NB4 (cell line): ENCODE measurements at regions not wholly inside any gene's neighbourhood (a gene's known extent, or its start where the extent isn't known, plus 50 kb on each side); places are given as distances from the start of the nearest gene placed in this dataset.
"Not testable (repeated sequence)": the region's sequence is repeated elsewhere in the genome, so short reads cannot be mapped to it uniquely, and the experiment has no call there.

Experiments used
- DNase-seq: peaks from one replicate; pipeline ENCODE4 v3.0.0; 2010; ENCODE audit warnings: low read depth
- H3K4me3 ChIP-seq: one replicate; pipeline ENCODE4 v1.5.1; 2011; ENCODE audit warnings: mild to moderate bottlenecking, low read depth, low read length, moderate library complexity
- CTCF ChIP-seq: IDR thresholded peaks from one replicate; pipeline ENCODE4 v1.5.1; 2012; ENCODE audit warnings: low read depth, low read length
- MAX ChIP-seq: IDR thresholded peaks from 2 replicates; pipeline ENCODE4 v1.6.1; 2011; ENCODE audit warnings: low read depth, low read length
- MYC ChIP-seq: IDR thresholded peaks from 2 replicates; pipeline ENCODE4 v1.6.1; 2011; ENCODE audit warnings: low read depth, low read length
- POLR2A ChIP-seq: IDR thresholded peaks from 2 replicates; pipeline ENCODE4 v1.6.1; 2011; ENCODE audit warnings: mild to moderate bottlenecking; ENCODE audit not compliant: insufficient read length; ENCODE audit errors: extremely low read depth

GRCh38 chr2:48198371-48198770 is 116.1 kb upstream of the FOXN2 start:
- no peak overlapping the region for H3K4me3 ChIP-seq
- peak; percentile 65 for DNase-seq
- TF ChIP-seq MYC (no peak), MAX (no peak)

DNA sequence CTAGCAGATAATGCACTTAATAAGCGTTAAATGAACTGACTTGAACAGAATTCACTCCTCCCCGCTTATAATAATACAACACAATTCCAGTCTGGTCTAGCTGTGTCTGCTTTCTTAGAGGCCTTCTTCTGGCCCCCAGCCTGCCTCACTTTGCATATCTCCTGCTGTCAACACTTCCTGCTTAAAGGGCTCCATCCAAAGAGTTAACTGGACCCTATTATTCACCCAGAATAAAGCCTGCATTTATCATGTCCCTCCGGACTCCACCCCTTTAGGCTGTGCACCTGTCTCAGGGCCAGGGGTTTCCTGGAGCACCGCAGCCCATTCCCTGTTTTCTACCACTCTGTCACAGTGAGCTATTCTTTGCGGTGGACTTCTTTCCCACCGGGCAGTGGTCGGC is 115.4 kb upstream of the FOXN2 start:
- TF ChIP-seq POLR2A (no peak), MYC (no peak), CTCF (no peak), MAX (no peak)
- DNase-seq = no peak
- no peak overlapping the region for H3K4me3 ChIP-seq

- no peak for TF ChIP-seq POLR2A
- no peak for TF ChIP-seq CTCF
- no peak for TF ChIP-seq MAX
- TF ChIP-seq MYC = no peak
- DNase-seq = no peak
- H3K4me3 ChIP-seq = no peak overlapping the region
Measured at GRCh38 chr2:48200620-48201293, 113.7 kb upstream of the FOXN2 start.

DNA sequence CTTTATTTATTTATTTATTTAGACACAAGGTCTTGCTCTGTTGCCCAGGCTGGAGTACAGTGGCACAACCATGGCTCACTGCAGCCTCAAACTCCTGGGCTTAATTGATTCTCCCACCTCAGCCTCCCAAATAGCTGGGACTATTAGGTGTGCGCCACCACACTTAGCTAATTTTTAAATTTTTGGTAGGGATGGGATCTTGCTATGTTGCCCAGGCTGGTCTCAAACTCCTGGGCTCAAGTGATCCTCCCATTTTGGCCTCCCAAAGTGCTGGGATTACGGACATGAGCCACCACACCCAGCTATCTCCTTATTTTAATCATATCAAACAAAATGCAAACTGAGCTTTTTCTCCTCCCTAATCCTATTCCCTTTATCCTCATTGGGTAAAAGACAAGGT is 113.0 kb upstream of the FOXN2 start:
- not testable (repeated sequence) for DNase-seq, H3K4me3 ChIP-seq

GRCh38 chr2:48202863-48203642 is 111.4 kb upstream of the FOXN2 start:
- no peak overlapping the region for H3K4me3 ChIP-seq
- DNase-seq = no peak
- TF ChIP-seq POLR2A (no peak), CTCF (no peak), MAX (no peak)

DNA sequence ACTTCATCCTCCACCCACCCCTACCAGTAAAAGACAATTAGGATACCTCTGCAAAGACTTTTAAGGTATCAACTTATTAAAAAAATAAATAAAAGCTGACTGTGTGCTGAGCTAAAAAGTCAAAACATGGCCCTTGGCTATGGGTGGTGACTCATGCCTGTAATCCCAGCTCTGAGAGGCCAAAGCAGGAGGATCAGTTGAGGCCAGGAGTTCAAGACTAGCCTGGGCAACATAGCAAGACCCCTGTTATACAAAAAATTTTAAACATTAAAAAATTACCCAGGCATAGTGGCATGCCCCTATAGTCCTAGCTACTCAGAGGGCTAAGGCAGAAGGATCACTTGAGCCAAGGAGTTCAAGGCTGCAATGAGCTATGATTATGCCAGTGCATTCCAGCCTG is 110.8 kb upstream of the FOXN2 start:
- no peak for DNase-seq
- TF ChIP-seq CTCF = no peak
- no peak for TF ChIP-seq MYC
- no peak for TF ChIP-seq MAX
- TF ChIP-seq POLR2A = no peak
- no peak overlapping the region for H3K4me3 ChIP-seq
